ENCODE measurements at regions not wholly inside any gene's neighbourhood (a gene's known extent, or its start where the extent isn't known, plus 50 kb on each side); places are given as distances from the start of the nearest gene placed in this dataset.

DNA sequence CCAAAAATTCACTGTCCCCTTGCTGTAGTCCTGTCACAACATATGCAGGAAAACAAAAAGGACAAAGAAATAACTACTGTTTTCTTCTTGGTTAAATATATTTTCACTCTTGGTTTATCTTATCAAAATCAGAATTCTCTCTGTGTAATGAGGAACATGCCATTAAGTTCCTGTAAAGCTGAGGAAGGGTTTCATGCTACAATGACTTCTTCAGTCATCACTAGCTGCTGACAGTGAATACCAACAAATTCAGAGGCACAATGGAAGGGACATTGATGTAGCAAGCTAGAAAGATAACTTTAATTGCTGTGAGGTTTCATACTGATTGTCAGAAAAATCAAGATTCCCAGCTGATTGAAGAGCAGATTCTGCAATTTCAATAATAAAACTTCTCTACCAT, 782.9 kb upstream of the HTR2C start:
- TF ChIP-seq RBBP5 (IDR thresholded peaks at IDR 0.05; ENCODE audit: borderline replicate concordance, low read depth, low read length) (no peak), YY1 (IDR thresholded peaks at IDR 0.05; ENCODE audit: low read depth, low read length) (no peak)
